NCI-H446 (cell line): ENCODE measurements at regions not wholly inside any gene's neighbourhood (a gene's known extent, or its start where the extent isn't known, plus 50 kb on each side); places are given as distances from the start of the nearest gene placed in this dataset.
"Not testable (repeated sequence)": the region's sequence is repeated elsewhere in the genome, so short reads cannot be mapped to it uniquely, and the experiment has no call there.

Experiments
- DNase-seq, 2 experiments: peaks; one replicate each; lab custom pipeline; 2025; lab: John Stamatoyannopoulos, UW

DNA sequence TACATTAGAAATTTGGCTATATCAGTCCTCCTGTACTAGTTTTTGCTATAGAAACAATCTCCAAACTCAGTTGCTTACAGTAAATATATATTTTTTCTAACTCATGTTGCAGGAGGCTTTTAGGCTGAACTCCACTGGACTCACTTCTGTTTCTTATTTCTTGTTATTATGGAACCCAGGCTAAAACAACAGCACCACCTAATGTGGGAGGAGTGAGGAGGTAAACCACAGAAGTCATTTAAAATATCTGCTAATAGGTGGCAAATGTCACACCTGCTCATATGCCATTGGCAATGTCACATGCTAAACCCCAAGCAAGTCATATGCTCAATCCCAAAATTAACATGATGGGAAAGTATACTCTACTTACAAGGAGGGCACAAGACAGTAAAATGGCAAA, 462.2 kb downstream of the PLOD2 start:
- DNase-seq, result no peak

GRCh38 chr3:145704020-145704419, 457.0 kb downstream of the PLOD2 start:
- DNase-seq, result no peak

DNA sequence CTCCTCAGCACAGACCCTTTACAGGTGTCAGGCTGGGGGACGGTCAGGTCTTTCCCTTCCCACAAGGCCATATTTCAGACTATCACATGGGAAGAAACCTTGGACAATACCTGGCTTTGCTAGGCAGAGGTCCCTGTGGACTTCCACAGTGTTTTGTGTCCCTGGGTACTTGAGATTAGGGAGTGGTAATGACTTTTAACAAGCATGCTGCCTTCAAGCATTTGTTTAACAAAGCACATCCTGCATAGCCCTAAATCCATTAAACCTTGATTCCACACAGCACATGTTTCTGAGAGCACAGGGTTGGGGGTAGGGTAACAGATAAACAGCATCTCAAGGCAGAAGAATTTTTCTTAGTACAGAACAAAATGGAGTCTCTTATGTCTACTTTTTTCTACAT, 451.2 kb downstream of the PLOD2 start:
- DNase-seq, result not testable (repeated sequence)

DNA sequence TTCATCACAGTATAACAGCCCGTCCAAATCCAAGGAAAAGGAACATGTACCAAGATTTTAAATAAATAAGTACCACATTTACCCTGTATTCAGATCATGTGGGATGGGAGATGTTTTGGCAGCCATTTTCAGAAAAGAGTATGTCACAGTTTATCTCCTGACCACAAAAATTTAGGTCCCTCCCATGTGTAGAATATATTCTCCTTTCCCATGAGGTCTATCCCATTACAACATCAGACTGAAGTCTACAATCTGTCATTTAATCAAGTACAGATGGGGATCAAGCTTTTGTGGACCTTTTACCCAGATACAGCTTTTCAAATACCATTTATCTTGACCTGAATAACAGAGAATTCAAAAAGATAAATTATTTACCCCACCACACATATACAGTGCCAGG, 444.5 kb downstream of the PLOD2 start:
- no peak for DNase-seq

DNA sequence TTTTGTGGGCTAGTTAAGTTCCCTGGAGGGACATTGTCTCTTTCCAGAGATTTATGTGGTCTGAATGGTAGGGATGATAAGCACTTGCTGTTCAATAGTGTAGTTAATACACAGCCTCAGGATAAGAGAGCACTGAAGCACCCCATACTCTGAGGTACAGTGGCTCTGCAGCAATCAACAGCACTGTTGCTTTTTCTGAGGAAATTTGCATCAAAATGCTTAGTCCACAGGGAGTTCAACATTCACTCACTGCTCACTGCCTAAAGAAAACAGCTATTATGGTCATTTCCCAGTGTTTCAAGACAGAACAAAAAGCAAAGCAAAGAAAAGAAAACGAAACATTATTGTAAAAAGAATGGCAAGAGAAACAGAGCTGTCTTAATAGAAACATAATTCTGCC, 441.9 kb downstream of the PLOD2 start:
- no peak for DNase-seq

- no peak for DNase-seq
Observed at GRCh38 chr3:145721273-145721805, 439.6 kb downstream of the PLOD2 start.

DNA sequence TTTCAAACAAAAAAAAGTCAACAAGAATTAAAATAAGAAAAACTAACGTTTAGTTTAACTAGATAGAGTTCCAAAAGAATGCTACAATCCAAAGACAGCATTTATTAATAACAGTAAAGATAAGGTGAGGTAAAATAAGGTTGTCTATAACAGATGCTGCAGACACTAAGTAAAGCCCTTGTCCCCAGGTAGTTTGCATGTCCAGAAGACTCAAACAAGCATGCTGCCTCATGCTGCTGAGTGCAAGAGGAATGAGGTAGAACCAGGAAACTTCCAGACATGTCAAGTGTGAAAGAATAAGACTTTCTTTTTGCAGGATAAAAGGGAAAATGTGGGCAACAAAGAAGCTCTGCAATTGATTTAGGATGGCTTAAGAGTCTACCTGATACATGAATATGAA, 439.2 kb downstream of the PLOD2 start:
- no peak for DNase-seq

DNA sequence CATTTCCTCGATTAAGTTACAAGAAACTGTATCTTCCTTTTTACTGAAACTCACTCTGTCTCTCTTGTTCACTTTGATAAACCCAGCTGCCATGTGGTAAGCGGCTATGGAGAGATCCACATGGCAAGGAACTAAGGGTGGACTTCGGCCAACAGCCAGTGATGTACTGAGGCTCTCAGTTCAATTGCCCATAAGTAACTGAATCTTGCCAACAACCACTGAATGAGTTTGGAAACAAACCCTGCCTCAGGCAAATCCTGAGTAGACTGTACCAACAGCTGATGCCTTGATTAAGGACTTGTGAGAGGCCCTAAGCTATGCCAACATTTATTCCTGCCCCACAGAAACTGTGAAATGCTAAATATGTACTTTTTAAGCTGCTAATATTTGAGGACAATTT, 433.5 kb downstream of the PLOD2 start:
- DNase-seq, result peak; percentile 28 to 76

DNA sequence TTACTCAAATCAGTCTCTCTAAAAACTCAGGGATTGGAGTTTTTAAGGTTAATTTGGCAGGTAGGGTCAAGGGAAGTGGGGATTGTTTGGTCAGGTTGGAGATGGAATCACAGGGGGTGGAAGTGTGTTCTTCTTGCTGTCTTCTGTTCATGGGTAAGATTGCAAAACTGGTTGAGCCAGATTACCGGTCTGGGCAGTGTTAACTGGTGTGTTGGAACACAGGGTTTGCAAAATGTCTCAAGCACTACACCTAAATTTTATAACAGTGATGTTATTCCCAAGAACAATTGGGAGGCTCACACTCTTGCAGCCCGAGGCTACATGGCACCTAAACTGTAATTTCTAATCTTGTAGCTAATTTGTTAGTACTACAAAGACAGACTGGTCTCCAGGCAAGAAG, 425.4 kb downstream of the PLOD2 start:
- no peak for DNase-seq

GRCh38 chr3:145737952-145738351, 423.0 kb downstream of the PLOD2 start:
- no peak for DNase-seq

- no peak for DNase-seq
Observed at GRCh38 chr3:145739926-145740325, 421.1 kb downstream of the PLOD2 start.

- DNase-seq, result no peak
Observed at GRCh38 chr3:145750657-145751056, 410.3 kb downstream of the PLOD2 start.

DNA sequence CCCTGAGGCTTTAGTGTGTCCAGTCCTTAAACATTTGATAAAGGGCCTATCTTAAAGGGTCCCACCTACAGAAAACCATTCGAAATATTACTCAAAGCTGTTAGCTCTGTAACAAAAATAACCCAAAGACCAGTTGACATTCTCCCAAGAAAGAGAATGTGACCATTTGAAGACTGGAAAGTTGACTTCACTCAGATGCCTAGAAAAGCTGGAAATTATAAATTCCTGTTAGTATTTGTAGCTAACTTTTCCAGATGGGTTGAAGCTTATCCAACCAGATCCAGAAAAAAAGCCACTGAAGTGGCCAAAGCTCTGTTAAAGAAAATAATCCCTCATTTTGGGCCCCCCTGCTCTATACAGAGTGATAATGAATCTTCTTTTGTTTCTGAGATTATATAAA, 408.4 kb downstream of the PLOD2 start:
- no peak for DNase-seq

- no peak for DNase-seq
Observed at GRCh38 chr3:145754605-145755289, 406.2 kb downstream of the PLOD2 start.

GRCh38 chr3:145760036-145760435, 400.9 kb downstream of the PLOD2 start:
- no peak for DNase-seq

DNA sequence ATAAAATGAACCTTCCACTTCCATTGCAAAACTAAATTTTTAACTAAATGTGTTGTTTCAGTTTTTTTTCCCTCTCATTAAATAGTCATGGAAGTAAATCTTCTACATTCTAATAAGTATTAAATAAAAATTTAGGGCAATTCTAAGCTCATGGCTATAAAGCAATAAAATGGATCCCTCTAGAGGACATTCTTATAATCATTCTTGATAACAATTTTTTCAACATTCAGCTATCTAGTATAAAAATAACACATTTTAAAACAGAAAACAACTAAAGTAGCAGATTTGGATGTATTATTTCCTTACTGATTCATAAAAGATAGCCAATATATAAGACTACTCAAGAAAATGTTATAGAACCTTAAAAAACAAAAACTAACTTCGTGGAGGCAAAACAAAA, 393.1 kb downstream of the PLOD2 start:
- peak in 1 of 2 experiments; percentile 11 for DNase-seq

DNA sequence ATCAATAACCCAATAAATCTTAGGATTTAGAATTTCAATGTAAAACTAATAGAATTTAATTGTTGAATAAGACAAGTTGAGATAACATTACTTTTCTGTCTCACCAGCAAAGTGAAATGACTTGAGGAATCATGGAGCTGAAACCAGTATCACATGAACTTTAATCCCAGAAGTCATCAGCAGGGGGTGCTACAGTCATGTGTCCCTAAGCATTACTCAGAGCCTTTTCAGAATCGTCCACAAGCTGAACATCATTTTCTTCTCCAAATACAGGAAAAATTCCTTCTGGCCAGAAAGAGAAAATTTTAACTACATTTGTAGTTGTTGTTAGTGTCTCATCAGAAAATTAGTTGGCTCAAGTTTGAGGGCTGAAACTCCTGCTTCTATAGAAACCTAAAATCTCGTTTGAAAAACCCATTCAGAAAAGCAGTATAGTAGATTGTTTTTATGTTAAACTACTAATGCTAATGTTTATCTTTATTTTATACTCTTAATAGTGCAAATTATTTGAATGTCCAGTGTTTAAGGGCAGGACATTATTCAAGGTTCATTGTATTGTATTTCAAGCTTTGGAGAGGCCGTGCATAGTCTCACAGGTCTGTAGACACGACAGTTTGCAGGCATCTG, 384.1 kb downstream of the PLOD2 start:
- peak; percentile 66 to 81 for DNase-seq

GRCh38 chr3:145780301-145780700, 380.7 kb downstream of the PLOD2 start:
- no peak for DNase-seq

DNA sequence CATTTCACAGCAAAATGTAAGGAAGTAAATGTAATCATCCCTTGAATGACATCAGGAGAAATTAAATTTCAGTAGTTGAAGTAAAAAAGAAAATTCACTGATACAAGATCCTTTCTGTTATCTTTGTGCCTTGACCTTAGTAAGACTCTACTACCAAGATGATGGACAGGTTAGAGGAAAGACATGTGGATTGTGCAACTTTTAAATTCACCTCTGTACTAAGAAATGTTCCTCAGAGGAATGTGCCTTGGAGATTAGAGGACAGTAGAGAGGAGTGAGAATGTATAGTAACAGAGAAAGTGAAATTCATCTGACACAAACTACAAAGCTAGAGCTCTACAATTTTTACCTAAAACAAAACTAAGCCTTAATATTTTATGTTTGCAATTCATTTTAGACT, 375.3 kb downstream of the PLOD2 start:
- no peak for DNase-seq

DNA sequence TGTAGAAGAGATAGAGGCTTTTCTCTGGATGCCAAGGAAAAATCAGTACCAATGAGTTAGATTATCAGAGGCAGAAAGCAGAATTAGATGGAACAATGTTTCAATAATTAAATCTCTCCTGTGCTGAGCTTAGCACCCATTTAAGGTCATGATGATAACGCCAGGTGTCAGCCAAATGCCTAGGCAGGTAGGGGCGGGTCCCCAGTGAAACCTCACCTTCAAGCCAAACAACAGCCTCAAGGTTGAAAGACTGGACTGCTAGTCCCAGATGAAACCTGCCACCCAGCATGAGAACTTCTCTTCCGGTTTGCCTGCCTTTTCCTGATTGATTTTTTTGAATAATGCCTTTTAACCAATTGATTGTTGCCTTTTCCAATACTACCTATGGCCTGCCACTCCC, 363.0 kb downstream of the PLOD2 start:
- no peak for DNase-seq

- DNase-seq, result peak; percentile 11 to 35
Observed at GRCh38 chr3:145798696-145799537, 362.1 kb downstream of the PLOD2 start.

GRCh38 chr3:145801696-145802095, 359.3 kb downstream of the PLOD2 start:
- DNase-seq, result no peak

- no peak for DNase-seq
Observed at GRCh38 chr3:145807990-145808389, 353.0 kb downstream of the PLOD2 start.
